Psoas muscle (tissue), 7 donors: ENCODE measurements at regions not wholly inside any gene's neighbourhood (a gene's known extent, or its start where the extent isn't known, plus 50 kb on each side); places are given as distances from the start of the nearest gene placed in this dataset.

Experiments used
- ATAC-seq, 4 donors: fragments of 200-7000 bp; cut with Tn5 transposase; one replicate each; pipeline ENCODE4 v1.9.1; 2020; ENCODE audit warnings: moderate library complexity in 3 of 4, mild to moderate bottlenecking in 2 of 4
- DNase-seq, 2 donors: peaks; one replicate each; pipeline ENCODE4 v3.0.0-alpha.2; 2020
- H3K27ac ChIP-seq: fragments of 200-600 bp; one replicate; pipeline ENCODE4 v1.8.0; 2022
- H3K27me3 ChIP-seq, 3 donors: fragments of 200-600 bp in 1 of 3; one replicate each; pipeline versions ENCODE4 v1.6.1 to v1.8.0; 2013 to 2022; ENCODE audit warnings: low read length in 2 of 3, mild to moderate bottlenecking in 2 of 3, moderate library complexity in 1 of 3; ENCODE audit not compliant: insufficient read depth in 3 of 3
- H3K36me3 ChIP-seq, 2 donors: fragments of 200-600 bp in 1 of 2; one replicate each; pipeline versions ENCODE4 v1.6.1 to v1.8.0; 2013 to 2022; ENCODE audit warnings: low read depth in 1 of 2, mild to moderate bottlenecking in 1 of 2, moderate library complexity in 1 of 2; ENCODE audit not compliant: insufficient read depth in 1 of 2
- H3K4me1 ChIP-seq: fragments of 200-600 bp; one replicate; pipeline ENCODE4 v1.8.0; 2022
- H3K4me3 ChIP-seq: fragments of 200-600 bp; one replicate; pipeline ENCODE4 v1.8.0; 2022; ENCODE audit warnings: mild to moderate bottlenecking
- H3K9me3 ChIP-seq: fragments of 200-600 bp; one replicate; pipeline ENCODE4 v1.8.0; 2022
- WGBS, 3 donors: extraction: QIAGEN DNeasy Blood & Tissue Kit; methylation state at CpG; one replicate each; pipeline versions ENCODE4 v1.1.6 to v1.1.7; 2013; 5-methylcytosine and 5-hydroxymethylcytosine counted together
- intact Hi-C, 2 donors: fragments of 100-400 bp; cut with DNase I; formaldehyde crosslinking; loops; one replicate each; pipeline versions ENCODE4 v1.11.0 to v1.14.2; 2022
- TF ChIP-seq, protein P1 (sequence below): fragments of 200-600 bp; IDR thresholded peaks from one replicate; pipeline ENCODE4 v1.8.0; 2022; ENCODE audit warnings: antibody characterized with exemption
- donor health status: healthy with polysubstance abuse.
- donor health status: DM: no; HTN: no; CAD: no; lungs with moderate emphysema.
- donor health status: Bipolar disorder and iron deficiency.
- donor health status: healthy.
- donor health status: DM: yes; HTN: yes; CAD: no.
- donor health status: DM: no; HTN: no; CAD: no.
- donor health status: DM: yes; HTN: yes; CAD: no.

DNA sequence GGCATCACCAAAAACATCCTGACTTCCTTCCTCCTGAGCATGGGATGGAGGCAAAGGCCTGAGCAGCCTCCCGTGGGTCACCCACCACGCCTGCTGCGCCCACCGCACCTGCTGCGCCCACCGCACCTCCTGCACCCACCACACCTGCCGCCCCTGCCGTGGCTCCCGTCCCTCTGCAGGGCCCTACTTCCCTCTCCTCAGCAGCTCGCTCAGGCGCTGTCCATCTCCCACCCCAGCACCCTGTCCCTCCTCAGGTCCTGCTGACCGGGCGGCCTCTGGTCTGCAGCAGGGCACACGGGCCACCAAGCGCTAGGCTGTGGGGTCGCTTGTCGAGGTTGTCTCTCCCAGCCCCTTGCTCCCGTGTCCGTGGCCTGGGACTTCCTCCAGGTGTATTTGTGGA lies 72.7 kb upstream of the SLCO4A1 start:
- intact Hi-C loops = no loop called here
- peaks cover 0 to under 1% of the 10 kb centered on the region in 2 donors for H3K36me3 ChIP-seq
- ATAC-seq (peak in 2 of 4 donors; percentile 0 to 1), DNase-seq (peak in 1 of 2 donors; percentile 61)
- H3K27me3 ChIP-seq = no peaks in the 10 kb centered on the region
- no peak overlapping the region for H3K4me3 ChIP-seq
- TF ChIP-seq, protein P1, sequence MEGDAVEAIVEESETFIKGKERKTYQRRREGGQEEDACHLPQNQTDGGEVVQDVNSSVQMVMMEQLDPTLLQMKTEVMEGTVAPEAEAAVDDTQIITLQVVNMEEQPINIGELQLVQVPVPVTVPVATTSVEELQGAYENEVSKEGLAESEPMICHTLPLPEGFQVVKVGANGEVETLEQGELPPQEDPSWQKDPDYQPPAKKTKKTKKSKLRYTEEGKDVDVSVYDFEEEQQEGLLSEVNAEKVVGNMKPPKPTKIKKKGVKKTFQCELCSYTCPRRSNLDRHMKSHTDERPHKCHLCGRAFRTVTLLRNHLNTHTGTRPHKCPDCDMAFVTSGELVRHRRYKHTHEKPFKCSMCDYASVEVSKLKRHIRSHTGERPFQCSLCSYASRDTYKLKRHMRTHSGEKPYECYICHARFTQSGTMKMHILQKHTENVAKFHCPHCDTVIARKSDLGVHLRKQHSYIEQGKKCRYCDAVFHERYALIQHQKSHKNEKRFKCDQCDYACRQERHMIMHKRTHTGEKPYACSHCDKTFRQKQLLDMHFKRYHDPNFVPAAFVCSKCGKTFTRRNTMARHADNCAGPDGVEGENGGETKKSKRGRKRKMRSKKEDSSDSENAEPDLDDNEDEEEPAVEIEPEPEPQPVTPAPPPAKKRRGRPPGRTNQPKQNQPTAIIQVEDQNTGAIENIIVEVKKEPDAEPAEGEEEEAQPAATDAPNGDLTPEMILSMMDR = no peak
- H3K4me1 ChIP-seq = peaks cover 35% of the 10 kb centered on the region
- no peaks in the 10 kb centered on the region for H3K9me3 ChIP-seq
- WGBS, 3 donors = 28 to 47% (median 39%) methylated on average over 18 to 19 of the region's 19 CpGs
- H3K27ac ChIP-seq = peak overlapping the region; percentile 92

DNA sequence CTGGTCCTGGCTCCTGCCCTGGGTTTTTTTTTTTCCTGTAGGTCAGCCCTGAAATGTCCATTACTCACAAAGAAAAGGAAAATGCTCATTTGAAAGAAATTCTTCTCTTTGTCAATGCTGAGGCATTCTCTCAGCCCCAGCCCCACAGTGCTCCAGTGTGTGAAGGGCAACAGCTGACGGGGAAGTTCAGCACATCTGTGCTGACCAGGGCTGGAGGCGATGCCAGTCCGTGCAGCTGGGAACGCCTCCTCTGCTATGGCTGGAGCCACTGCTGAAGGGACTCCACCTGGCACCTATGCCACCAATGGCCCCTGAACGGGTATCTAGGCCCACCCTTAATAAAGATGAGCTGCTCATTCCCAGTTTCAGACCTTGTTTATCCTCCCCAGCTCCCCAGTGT lies 71.9 kb upstream of the SLCO4A1 start:
- Histone ChIP-seq H3K36me3 (no peaks in the 10 kb centered on the region), H3K4me3 (no peak overlapping the region), H3K4me1 (peaks cover 35% of the 10 kb centered on the region), H3K27ac (peak overlapping the region; percentile 92), H3K27me3 (no peaks in the 10 kb centered on the region), H3K9me3 (no peaks in the 10 kb centered on the region)
- 20 to 26% (median 25%) methylated on average over 5 of the region's 5 CpGs for WGBS, 3 donors
- TF ChIP-seq, protein P1 = no peak
- intact Hi-C loops = no loop called here
- ATAC-seq = peak in 2 of 4 donors; percentile 14 to 19
- peak in 1 of 2 donors; percentile 67 for DNase-seq

DNA sequence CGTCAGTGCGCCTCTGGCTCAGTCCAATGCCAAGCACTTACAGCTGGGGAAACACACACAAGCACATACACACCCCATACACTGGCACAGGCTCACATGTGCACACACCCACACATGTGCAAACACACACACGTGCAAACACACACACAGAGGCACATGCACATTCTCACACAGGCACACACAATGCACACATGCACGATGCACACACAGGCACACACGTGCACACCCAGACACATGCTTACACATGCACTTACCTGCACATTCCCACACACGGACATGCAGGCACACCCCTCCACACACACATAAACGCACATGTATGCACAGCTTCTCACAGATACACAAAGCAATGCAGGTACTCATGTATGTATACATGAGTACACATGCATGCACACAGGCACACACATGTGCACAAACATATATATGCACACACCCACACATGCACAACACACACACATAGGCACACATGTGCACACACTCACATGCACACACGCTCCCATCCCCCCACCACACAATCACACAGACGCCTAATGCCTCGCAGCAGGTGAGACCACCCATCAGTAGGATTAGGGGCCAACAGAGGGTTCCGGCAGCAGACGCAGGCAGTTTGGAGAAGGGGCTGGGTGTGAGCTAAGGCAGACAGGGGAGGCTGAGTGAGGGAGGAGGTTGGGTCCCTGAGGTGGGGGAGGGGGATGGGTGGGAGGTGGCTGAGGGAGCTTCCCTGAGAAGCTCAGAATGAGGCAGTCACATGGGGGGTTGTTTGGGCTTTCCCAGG lies 71.2 kb upstream of the SLCO4A1 start:
- Histone ChIP-seq H3K36me3 (no peaks in the 10 kb centered on the region), H3K27me3 (no peaks in the 10 kb centered on the region), H3K4me1 (peaks cover 34% of the 10 kb centered on the region), H3K9me3 (no peaks in the 10 kb centered on the region), H3K27ac (peak overlapping the region; percentile 92), H3K4me3 (no peak overlapping the region)
- peak in 1 of 2 donors; percentile 71 for DNase-seq
- WGBS, 3 donors = 26 to 40% (median 36%) methylated on average over 12 of the region's 12 CpGs
- intact Hi-C loops = no loop called here
- peak; percentile 11 to 31 (median 20) for ATAC-seq
- TF ChIP-seq, protein P1 = no peak

DNA sequence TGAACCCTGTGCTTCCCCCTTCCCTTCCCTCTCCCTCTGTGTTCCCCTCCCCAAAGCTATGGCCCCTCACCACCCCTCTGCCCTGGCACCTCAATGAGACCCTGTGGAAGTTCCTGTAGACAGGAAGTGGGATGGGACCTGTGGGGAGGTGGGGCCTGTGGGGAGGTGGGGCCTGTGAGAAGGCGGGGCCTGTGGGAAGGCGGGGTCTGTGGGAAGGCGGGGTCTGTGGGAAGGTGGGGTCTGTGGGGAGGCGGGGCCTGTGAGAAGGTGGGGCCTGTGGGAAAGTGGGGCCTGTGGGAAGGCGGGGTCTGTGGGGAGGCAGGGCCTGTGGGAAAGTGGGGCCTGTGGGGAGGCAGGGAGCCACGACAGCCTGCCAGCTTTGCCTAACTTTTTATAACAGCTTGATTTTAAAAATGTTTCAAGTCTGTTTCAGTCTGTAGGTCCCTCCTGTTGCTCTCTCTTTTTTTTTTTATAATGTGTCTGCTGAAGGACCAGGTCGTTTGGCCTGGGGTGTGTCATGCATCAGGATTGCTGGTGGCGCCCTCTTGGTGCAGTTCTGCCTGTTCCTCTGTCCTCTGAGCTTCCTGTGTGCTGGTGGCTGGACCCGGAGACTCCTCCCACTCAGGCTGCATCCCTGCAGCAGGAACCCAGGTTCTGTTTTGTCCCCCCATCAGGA lies 70.5 kb upstream of the SLCO4A1 start:
- no peaks in the 10 kb centered on the region for H3K27me3 ChIP-seq
- TF ChIP-seq, protein P1 = no peak
- intact Hi-C loops = no loop called here
- peak; percentile 20 to 33 (median 24) for ATAC-seq
- H3K4me3 ChIP-seq = no peak overlapping the region
- H3K4me1 ChIP-seq = peaks cover 26% of the 10 kb centered on the region
- H3K27ac ChIP-seq = peak overlapping the region; percentile 36
- no peaks in the 10 kb centered on the region for H3K36me3 ChIP-seq
- 59 to 79% (median 75%) methylated on average over 9 of the region's 9 CpGs for WGBS, 3 donors
- no peaks in the 10 kb centered on the region for H3K9me3 ChIP-seq
- DNase-seq = peak in 1 of 2 donors; percentile 72
